ENCODE measurements at regions not wholly inside any gene's neighbourhood (a gene's known extent, or its start where the extent isn't known, plus 50 kb on each side); places are given as distances from the start of the nearest gene placed in this dataset.

- H3K79me2 ChIP-seq (ENCODE audit: control insufficient read depth, insufficient read depth, low read length, poor library complexity) = no peaks in the 10 kb centered on the region
- no peak overlapping the region for H3K23ac ChIP-seq (ENCODE audit: low read length)
- WGBS (ENCODE audit: extremely low coverage, insufficient coverage, insufficient read length) = no CpG with 5 or more reads among the region's 2 CpGs
- no peak overlapping the region for H2BK5ac ChIP-seq (ENCODE audit: low read depth, low read length, poor library complexity)
- H3K4ac ChIP-seq (ENCODE audit: low read depth, low read length) = no peak overlapping the region
- H3K9ac ChIP-seq (ENCODE audit: low read length) = no peak overlapping the region
- no peak overlapping the region for H4K8ac ChIP-seq (ENCODE audit: low read depth, low read length)
- no peak overlapping the region for H3K18ac ChIP-seq (ENCODE audit: low read length)
- no peak overlapping the region for H2AK5ac ChIP-seq (ENCODE audit: low read length)
- no peaks in the 10 kb centered on the region for H3K27me3 ChIP-seq (ENCODE audit: insufficient read depth, low read length)
- H4K91ac ChIP-seq (ENCODE audit: low read depth, low read length) = no peak overlapping the region
- no peaks in the 10 kb centered on the region for H3K36me3 ChIP-seq (ENCODE audit: control insufficient read depth in 1 of 2, insufficient read depth in 2 of 2, low read length in 2 of 2)
- H3K14ac ChIP-seq (ENCODE audit: low read length) = no peak overlapping the region
- no peak overlapping the region for H4K12ac ChIP-seq (ENCODE audit: low read depth, low read length)
- H3K4me2 ChIP-seq (ENCODE audit: low read length) = no peak overlapping the region
- H3K4me3 ChIP-seq (ENCODE audit: low read depth, low read length) = no peak overlapping the region
- H2BK120ac ChIP-seq (ENCODE audit: insufficient read depth, low read length, poor library complexity) = no peak overlapping the region
- H2AFZ ChIP-seq (ENCODE audit: insufficient read depth, low read length, poor library complexity) = no peak overlapping the region
- no peaks in the 10 kb centered on the region for H3K4me1 ChIP-seq (ENCODE audit: control insufficient read depth in 1 of 2, insufficient read depth in 2 of 2, low read length in 2 of 2)
- no peaks in the 10 kb centered on the region for H3K79me1 ChIP-seq (ENCODE audit: low read length)
- no peaks in the 10 kb centered on the region for H3K9me3 ChIP-seq (ENCODE audit: insufficient read depth, low read depth, low read length)
- no peak overlapping the region for H2BK12ac ChIP-seq (ENCODE audit: low read length)
- no peak overlapping the region for H3K27ac ChIP-seq (ENCODE audit: low read depth, low read length)
- no peak for DNase-seq
Measured at GRCh38 chrX:3215249-3215648, 131.2 kb downstream of the MXRA5 start.

GRCh38 chrX:3206314-3206713 is 140.1 kb downstream of the MXRA5 start:
- Histone ChIP-seq H3K9me3 (ENCODE audit: insufficient read depth, low read depth, low read length) (no peaks in the 10 kb centered on the region), H3K79me2 (ENCODE audit: control insufficient read depth, insufficient read depth, low read length, poor library complexity) (no peaks in the 10 kb centered on the region), H4K12ac (ENCODE audit: low read depth, low read length) (no peak overlapping the region), H2BK120ac (ENCODE audit: insufficient read depth, low read length, poor library complexity) (no peak overlapping the region), H3K36me3 (ENCODE audit: control insufficient read depth in 1 of 2, insufficient read depth in 2 of 2, low read length in 2 of 2) (no peaks in the 10 kb centered on the region), H3K27me3 (ENCODE audit: insufficient read depth, low read length) (no peaks in the 10 kb centered on the region), H3K4me1 (ENCODE audit: control insufficient read depth in 1 of 2, insufficient read depth in 2 of 2, low read length in 2 of 2) (no peaks in the 10 kb centered on the region), H2BK5ac (ENCODE audit: low read depth, low read length, poor library complexity) (no peak overlapping the region), H3K14ac (ENCODE audit: low read length) (no peak overlapping the region), H4K8ac (ENCODE audit: low read depth, low read length) (no peak overlapping the region), H3K4me2 (ENCODE audit: low read length) (no peak overlapping the region), H2BK12ac (ENCODE audit: low read length) (no peak overlapping the region), H3K23ac (ENCODE audit: low read length) (no peak overlapping the region), H3K79me1 (ENCODE audit: low read length) (no peaks in the 10 kb centered on the region), H3K18ac (ENCODE audit: low read length) (no peak overlapping the region), H3K9ac (ENCODE audit: low read length) (no peak overlapping the region), H2AK5ac (ENCODE audit: low read length) (no peak overlapping the region), H3K4ac (ENCODE audit: low read depth, low read length) (no peak overlapping the region), H3K4me3 (ENCODE audit: low read depth, low read length) (no peak overlapping the region), H4K91ac (ENCODE audit: low read depth, low read length) (no peak overlapping the region), H3K27ac (ENCODE audit: low read depth, low read length) (no peak overlapping the region), H2AFZ (ENCODE audit: insufficient read depth, low read length, poor library complexity) (no peak overlapping the region)
- no peak for DNase-seq
- no CpG with 5 or more reads among the region's 6 CpGs for WGBS (ENCODE audit: extremely low coverage, insufficient coverage, insufficient read length)

GRCh38 chrX:3204606-3205005 is 141.8 kb downstream of the MXRA5 start:
- Histone ChIP-seq H4K12ac (ENCODE audit: low read depth, low read length) (no peak overlapping the region), H4K8ac (ENCODE audit: low read depth, low read length) (no peak overlapping the region), H4K91ac (ENCODE audit: low read depth, low read length) (no peak overlapping the region), H2BK120ac (ENCODE audit: insufficient read depth, low read length, poor library complexity) (no peak overlapping the region), H3K79me2 (ENCODE audit: control insufficient read depth, insufficient read depth, low read length, poor library complexity) (no peaks in the 10 kb centered on the region), H3K23ac (ENCODE audit: low read length) (no peak overlapping the region), H3K9me3 (ENCODE audit: insufficient read depth, low read depth, low read length) (no peaks in the 10 kb centered on the region), H3K36me3 (ENCODE audit: control insufficient read depth in 1 of 2, insufficient read depth in 2 of 2, low read length in 2 of 2) (no peaks in the 10 kb centered on the region), H3K4me2 (ENCODE audit: low read length) (no peak overlapping the region), H2BK5ac (ENCODE audit: low read depth, low read length, poor library complexity) (no peak overlapping the region), H3K4ac (ENCODE audit: low read depth, low read length) (no peak overlapping the region), H3K9ac (ENCODE audit: low read length) (no peak overlapping the region), H3K27me3 (ENCODE audit: insufficient read depth, low read length) (no peaks in the 10 kb centered on the region), H2AK5ac (ENCODE audit: low read length) (no peak overlapping the region), H3K79me1 (ENCODE audit: low read length) (no peaks in the 10 kb centered on the region), H3K27ac (ENCODE audit: low read depth, low read length) (no peak overlapping the region), H3K4me1 (ENCODE audit: control insufficient read depth in 1 of 2, insufficient read depth in 2 of 2, low read length in 2 of 2) (no peaks in the 10 kb centered on the region), H2AFZ (ENCODE audit: insufficient read depth, low read length, poor library complexity) (no peak overlapping the region), H3K14ac (ENCODE audit: low read length) (no peak overlapping the region), H3K4me3 (ENCODE audit: low read depth, low read length) (no peak overlapping the region), H2BK12ac (ENCODE audit: low read length) (no peak overlapping the region), H3K18ac (ENCODE audit: low read length) (no peak overlapping the region)
- no CpG with 5 or more reads among the region's 5 CpGs for WGBS (ENCODE audit: extremely low coverage, insufficient coverage, insufficient read length)
- no peak for DNase-seq

- Histone ChIP-seq H2AFZ (ENCODE audit: insufficient read depth, low read length, poor library complexity) (no peak overlapping the region), H3K27ac (ENCODE audit: low read depth, low read length) (no peak overlapping the region), H3K4me3 (ENCODE audit: low read depth, low read length) (no peak overlapping the region), H2BK5ac (ENCODE audit: low read depth, low read length, poor library complexity) (no peak overlapping the region), H2BK120ac (ENCODE audit: insufficient read depth, low read length, poor library complexity) (no peak overlapping the region), H3K4me2 (ENCODE audit: low read length) (no peak overlapping the region), H3K23ac (ENCODE audit: low read length) (no peak overlapping the region), H2BK12ac (ENCODE audit: low read length) (no peak overlapping the region), H3K4me1 (ENCODE audit: control insufficient read depth in 1 of 2, insufficient read depth in 2 of 2, low read length in 2 of 2) (no peaks in the 10 kb centered on the region), H3K79me1 (ENCODE audit: low read length) (no peaks in the 10 kb centered on the region), H3K4ac (ENCODE audit: low read depth, low read length) (no peak overlapping the region), H4K91ac (ENCODE audit: low read depth, low read length) (no peak overlapping the region), H4K12ac (ENCODE audit: low read depth, low read length) (no peak overlapping the region), H3K27me3 (ENCODE audit: insufficient read depth, low read length) (no peaks in the 10 kb centered on the region), H3K14ac (ENCODE audit: low read length) (no peak overlapping the region), H4K8ac (ENCODE audit: low read depth, low read length) (no peak overlapping the region), H3K79me2 (ENCODE audit: control insufficient read depth, insufficient read depth, low read length, poor library complexity) (no peaks in the 10 kb centered on the region), H3K9me3 (ENCODE audit: insufficient read depth, low read depth, low read length) (no peaks in the 10 kb centered on the region), H3K18ac (ENCODE audit: low read length) (no peak overlapping the region), H3K9ac (ENCODE audit: low read length) (no peak overlapping the region), H2AK5ac (ENCODE audit: low read length) (no peak overlapping the region), H3K36me3 (ENCODE audit: control insufficient read depth in 1 of 2, insufficient read depth in 2 of 2, low read length in 2 of 2) (no peaks in the 10 kb centered on the region)
- DNase-seq = no peak
- no CpG with 5 or more reads among the region's 1 CpG for WGBS (ENCODE audit: extremely low coverage, insufficient coverage, insufficient read length)
Measured at GRCh38 chrX:3195845-3196244, 150.6 kb downstream of the MXRA5 start.

Measured in trophoblast cell (in vitro differentiated cells and primary cell).